GM21786 (cell line): ENCODE measurements at regions not wholly inside any gene's neighbourhood (a gene's known extent, or its start where the extent isn't known, plus 50 kb on each side); places are given as distances from the start of the nearest gene placed in this dataset.

Experiments used
- ATAC-seq: cut with Tn5 transposase; IDR thresholded peaks from one replicate; pipeline ENCODE4 v1.9.1; 2021; ENCODE audit not compliant: unreplicated experiment

DNA sequence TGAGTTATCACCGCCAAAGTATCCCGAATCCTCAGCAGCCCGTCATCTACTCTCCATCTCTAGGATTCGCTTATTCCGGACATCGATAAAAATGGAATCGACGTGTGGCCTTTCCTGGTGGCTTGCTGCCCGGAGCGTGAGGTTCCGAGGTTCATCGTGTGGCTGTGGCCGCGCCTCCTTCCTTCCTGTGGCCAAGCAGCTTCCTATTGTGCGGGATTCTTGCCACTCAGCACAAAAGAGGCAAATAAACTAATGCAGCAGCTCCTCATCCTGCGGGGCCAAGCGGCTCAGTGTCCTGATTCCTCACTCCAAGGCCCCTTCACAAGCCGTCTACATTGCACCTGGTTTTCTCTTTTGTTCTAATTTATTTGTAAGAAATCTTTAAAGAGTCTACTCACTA is 800.9 kb downstream of the CDH9 start:
- no peak for ATAC-seq

DNA sequence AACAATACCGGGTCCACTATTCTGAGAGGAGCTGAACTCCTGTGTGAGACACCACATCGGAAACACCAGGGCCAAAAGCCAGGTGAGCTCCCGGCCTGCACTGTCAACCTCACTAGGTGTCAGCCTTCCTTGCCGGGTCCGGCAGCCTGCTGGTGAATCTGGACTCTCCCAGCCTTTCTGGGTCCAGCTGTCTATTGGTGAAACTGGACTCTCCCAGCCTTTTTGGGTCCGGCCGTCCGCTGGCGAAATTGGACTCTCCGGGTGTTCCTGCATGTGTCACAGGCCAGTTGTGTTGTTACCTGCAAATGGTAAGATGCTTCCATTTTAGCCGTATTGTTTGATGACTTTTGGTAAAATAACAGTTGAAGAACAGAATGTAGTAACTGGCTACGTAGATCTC is 801.5 kb downstream of the CDH9 start:
- ATAC-seq, result no peak

DNA sequence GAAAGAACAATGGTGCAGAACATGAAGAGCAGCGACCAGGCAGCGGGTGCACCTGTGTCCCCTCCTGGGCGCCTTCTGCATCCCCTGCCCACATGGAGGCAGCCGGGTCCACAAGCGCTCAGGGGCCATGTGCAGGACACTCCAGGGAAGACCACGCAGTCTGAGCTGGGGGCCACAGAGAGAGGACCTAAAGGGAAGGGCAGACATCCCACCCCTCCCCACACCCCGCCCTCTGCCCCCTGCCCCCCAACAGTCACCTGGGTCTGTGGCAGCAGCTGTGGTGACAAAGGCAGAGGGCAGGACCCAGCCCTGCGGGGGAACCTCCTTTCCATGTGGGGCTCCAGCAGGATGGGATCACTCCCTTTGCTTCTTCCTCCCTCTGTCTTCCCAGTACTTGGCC is 805.7 kb downstream of the CDH9 start:
- no peak for ATAC-seq

DNA sequence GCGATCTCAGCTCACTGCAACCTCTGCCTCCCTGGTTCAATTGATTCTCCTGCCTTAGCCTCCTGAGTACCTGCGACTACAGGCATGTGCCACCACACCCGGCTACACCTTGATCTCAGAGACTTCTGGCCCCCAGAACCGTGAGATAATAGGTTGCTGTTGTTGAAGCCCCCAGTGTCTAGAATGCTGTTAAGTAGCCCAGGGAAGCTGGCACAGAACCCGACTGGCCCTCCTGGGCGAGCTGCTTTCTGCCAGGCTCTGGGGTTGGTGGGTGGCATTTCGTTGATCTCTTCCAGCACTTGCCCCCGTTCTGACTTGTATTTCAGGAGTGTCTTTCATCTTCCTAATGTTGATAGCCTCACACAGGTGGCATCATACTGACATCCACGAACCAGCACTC is 807.1 kb downstream of the CDH9 start:
- ATAC-seq, result no peak

DNA sequence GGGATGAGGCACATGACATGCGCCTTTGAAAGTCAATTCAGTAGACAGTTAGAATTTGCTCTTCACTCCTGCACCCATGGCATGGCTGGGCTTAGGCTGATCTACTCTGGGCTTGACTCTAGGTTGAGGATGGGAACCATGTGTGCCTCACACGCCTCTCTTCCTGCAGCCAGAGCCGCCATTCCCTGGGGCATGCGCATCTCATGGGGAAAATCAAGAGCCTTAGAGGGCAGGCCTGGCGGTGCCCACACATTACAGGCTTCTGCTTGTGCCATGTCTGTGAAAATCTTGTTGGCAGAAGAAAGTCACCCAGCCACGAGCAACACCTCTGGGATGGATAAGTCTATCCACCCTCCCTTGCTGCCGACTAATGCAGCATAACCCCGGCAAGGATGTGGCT is 808.5 kb downstream of the CDH9 start:
- no peak for ATAC-seq

DNA sequence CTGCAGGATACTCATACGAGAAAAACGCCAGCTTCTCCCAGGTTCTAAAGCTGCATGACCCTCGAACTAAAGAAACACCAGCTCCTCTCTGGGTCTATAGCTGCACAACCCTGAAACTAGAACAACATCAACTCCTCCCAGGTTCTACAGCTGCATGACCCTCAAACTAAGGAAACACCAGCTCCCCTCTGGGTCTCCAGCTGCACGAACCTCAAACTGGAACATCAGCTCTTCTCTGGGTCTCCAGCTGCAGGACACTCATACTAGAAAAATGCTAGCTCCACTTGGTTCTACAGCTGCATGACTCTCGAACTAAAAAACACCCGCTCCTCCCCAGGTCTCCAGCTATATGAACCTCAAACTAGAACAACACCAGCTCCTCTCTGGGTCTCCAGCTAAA is 811.1 kb downstream of the CDH9 start:
- ATAC-seq, result no peak

DNA sequence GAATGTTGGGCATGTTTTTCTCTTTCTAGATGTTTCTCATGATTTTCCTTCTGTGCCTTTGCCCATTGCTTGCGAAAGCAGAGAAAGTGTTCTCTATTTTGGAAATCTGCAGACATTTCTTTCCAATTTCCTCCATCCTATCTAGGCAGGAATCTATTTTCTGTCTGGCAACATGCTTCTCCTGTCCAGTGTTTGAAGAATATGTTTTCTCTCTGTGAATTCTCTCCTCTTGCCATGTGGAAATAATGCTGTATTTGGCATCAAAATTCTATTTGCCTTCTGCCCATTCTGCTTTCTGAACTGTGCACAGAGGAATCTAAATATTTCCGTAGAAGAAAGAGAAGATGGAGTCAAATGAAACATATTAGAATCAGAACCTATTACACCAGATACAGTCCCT is 833.3 kb downstream of the CDH9 start:
- no peak for ATAC-seq

DNA sequence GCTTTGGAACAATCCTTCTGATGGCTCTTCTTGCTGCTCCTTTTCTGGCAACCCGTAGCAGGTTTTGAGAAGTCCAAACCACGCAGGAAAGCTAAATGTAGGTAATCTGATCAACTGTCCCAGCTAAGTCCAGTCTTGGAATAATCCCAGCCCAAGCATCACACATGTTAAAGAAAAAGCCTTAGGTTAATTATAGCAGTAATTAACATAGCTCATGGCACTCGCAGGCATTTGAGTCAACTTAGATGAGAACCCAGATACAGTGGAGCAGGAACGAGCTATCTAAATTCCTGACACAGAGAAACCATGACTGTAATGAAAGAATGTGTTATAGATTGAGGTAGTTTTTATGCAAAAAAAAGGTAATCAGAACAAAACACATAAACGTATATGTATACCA is 844.8 kb downstream of the CDH9 start:
- no peak for ATAC-seq

DNA sequence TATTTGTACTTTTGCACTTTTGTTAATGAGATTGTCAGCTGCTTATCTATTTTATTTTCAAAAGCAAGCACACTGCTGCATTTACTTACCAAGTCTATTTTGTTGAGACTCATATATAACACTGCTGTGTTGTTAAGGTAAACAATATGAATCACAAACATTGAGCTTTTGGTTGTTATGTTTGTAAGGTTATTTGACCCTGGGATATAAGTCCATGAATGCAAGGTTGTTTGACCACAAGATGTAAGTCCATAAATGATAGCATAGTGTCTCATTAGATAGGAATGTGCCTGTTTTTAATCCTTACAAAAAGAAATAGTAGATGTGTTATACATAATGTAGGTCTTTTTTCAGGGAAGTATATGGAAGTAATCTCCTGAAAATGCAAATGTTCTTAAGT is 845.9 kb downstream of the CDH9 start:
- no peak for ATAC-seq

DNA sequence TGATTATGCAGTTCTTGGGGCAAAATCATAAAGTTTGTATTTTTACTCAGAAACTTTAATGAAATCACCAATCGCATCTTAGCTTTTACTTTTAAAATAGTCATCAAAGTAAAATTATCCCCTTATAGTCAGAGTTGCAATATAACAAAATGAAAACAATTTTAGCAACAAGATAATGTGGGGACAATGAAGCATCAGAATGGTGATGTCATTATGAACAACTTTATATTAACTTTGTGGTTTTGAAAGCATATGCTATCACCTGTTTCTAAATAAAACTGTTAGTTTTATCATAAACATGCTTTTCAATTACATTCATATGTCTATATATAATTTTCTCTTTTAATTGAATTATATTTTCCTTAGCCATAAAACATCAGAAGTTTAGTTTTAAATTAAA is 856.8 kb downstream of the CDH9 start:
- no peak for ATAC-seq

DNA sequence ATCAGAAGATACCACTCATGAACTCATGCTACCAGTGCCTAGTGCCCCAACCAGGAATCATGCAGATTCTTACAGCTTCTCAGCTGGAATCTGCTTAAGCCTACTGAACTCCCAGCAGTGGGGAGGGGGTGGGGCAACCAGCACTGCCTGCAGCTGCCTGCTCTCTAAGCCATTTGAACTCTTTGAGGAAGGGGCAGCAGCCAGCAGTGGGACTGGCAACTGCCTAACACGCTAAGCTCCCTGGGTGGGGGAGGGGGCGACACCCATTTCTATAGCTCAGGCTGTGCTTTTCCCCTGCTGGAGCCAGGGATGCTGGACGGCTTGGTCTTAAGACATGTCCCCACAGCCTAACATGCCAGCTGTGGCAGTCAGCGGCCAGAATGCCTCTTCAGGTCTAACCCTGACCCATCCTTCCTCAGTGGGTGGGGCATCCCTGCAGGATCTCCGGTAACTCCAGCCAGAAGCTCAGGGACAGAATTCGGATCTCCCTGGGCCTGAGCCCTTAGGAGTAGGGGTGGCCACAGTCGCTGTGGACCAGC is 889.7 kb downstream of the CDH9 start:
- ATAC-seq, result no peak

DNA sequence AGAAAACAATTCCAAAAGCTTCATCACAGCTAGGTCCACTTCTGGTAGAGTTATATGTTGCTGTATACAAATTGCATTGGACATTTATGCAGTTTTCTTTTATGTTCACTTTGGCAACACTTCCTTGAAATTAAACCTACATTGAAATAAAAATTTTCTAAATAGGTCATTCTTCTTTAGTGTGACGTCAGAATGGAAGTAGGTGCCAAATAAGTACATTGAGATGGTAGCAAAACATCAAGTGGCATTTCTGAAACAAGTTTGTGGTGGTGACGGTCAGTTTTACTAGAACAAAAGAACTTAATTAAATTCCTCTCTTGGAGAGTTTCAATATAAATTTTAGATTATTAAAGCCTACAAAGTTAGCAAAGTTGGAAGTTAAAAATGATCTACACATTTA is 895.1 kb downstream of the CDH9 start:
- ATAC-seq, result no peak

DNA sequence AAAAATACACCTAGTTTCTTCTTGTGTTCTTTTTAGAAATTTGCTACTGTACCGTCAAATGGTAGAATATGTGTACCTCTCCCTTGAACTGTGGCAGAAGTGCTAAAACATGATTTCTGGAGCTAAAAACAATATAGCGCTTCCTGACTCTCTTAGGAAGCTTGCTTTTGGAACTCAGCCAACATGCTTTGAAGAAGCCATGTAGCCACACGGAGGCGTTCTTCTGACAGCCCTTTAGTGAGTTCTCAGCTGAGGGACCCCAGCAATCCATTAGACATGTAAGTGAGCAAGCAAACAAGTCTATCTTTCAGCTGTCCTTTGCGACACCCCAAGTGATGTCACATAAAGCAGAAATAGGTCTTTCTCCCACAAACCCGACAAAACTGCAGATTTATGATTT is 917.0 kb downstream of the CDH9 start:
- no peak for ATAC-seq

DNA sequence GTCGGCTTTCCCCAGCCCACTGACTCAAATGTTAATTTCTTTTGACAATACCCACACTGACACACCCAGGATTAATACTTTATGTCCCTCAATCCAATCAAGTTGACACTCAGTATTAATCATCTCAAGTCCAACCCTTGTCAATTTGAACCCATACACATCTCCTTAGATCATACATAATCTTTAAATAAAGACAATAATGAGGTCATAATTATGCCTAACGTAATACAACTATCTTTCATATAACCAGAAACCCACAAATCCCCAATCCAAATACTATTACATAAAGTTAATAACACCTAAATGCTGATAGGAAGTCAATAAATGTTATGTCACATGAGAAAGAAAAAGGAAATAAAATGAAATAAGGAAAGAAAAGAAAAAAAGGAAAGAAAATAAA is 934.2 kb downstream of the CDH9 start:
- no peak for ATAC-seq

DNA sequence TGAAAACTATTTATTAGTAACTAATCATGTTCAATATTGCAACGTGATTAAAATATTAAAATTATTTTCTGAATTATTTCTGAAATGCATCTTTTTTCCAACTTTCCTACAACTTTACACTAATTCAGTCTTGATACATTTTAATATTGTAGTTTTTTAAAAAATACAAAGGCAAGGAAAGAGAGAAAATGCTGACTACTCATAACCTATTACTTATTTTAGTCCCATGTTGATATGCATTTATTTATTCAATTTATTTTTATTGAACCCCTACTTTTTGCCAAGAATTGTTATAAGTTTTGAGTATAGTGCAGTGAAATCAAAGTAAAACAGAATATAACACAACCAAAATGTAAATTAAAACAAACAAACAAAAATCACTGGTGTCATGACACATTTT is 978.2 kb downstream of the CDH9 start:
- ATAC-seq, result no peak

DNA sequence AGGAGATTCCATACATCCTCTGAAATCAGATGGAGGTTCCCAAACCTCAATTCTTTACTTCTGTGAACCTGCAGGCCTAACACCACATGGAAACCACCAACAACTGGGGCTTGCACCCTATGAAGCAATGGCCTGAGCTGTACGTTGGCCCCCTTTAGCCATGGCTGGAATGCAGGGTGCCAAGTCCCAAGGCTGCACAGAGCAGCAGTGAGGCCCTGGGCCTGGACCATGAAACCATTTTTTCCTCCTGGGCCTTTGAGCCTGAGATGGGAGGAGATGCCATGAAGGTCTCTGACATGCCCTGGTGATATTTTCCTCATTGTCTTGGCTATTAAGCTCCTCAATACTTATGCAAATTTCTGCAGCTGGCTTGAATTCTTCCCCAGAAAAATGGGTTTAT is 983.8 kb downstream of the CDH9 start:
- ATAC-seq, result no peak

DNA sequence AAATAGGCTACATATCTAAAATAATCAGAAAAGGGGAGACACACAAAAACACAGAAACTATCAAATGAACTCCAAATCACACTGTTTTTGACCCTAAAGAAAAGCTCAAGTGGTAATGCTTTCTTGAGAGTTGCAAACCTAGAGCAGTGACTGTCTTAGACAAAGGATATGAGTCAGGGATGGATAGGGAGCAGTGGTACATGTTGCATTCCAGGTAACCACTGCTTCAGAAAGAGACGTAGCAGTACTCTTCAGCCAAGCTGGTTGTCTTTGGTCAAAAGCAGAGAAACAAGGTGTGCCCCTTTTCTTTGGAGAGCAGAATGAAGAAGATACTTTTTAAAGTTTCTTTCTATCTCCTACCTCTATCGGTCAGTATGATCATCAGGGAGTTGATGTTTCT is 1003.6 kb downstream of the CDH9 start:
- no peak for ATAC-seq

DNA sequence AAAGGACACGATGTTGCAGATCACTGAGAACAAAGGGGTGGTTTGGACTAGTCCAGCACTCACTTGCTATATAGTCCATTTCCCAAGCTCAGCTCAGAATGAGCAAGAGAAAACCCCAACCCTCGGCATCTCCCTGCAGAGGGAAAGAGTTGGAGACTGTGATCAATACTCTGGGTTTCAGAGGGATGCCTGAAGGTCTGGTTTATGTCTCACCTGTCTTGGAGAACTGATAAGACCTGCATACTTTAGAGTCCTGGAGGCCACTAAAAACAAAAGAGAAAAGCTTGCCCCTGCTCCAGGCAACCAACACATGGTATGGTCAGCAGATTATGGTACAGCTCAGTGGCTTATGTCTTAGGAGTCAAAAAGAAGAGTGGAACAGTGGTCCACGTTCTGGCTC is 1006.9 kb downstream of the CDH9 start:
- no peak for ATAC-seq

DNA sequence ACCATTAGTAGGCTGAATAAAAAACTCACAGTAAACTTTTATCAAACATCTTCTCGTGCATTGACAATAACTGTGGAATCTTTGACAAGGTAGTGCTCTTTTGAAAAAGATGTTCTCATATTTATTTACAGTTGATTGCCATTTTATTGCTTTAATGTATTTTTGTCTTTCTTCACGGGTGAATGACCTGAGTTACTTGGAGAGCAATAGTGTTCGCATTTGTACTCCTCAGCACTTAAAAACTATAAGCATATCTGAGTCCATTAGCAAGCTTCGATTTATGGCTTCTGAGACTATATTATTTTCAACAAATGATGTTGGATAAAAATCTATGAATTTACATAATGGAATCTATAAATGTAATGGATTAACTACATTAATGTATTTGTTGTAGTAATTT is 1012.3 kb downstream of the CDH9 start:
- no peak for ATAC-seq

DNA sequence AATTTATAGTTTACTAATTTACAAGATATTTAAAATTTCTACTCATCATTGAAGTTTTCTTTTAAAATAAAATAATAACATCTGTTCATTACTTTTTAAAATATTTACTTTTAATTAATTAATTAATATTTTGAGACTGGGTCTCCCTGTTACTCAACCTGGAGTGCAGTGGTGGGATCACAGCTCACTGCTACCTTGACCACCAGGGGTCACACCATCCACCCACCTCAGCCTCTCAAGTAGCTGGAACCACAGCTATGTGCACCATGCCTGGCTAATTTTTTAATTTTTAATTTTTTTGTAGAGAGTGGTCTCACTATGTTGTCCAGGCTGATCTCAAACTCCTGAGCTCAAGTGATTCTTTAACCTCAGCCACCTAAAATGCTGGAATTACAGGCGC is 1013.6 kb downstream of the CDH9 start:
- ATAC-seq, result no peak

DNA sequence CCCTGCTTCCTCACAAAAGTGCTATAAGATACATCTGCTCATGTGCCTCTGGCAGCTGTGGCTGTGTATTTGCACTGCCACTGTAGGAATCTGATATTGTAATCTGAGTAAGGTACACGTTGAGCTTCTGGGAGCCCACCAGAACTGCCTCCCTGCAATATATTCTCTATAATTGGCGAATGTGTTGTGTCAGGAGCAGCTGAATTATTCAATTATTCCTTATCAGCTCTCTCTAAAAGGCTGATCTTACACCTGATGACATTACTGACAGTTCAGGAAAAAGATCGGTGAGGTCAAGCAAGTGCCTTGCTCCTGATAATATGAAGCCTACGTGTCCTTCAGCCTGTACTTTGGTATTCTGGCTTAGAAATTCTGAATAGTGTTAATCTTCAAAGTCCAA is 1015.0 kb downstream of the CDH9 start:
- ATAC-seq, result no peak

DNA sequence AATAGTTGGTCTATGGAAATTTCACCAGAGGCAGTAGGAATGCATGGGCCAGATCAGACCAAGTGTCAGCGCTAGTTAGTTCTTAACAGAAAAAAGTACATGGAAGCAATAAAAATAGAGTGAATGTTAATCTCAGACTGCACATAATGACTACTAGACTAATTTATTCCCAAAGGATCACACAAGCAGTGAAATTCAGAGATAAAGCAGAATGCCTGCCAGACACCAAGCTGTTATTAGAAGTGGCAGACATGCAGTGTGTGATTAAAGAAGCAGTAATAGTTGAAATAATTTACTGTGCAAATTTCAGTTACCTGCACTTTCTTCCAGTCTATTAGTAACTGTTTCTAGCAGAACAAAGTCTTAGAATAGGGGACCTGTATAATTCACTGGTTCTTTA is 1024.2 kb downstream of the CDH9 start:
- no peak for ATAC-seq

DNA sequence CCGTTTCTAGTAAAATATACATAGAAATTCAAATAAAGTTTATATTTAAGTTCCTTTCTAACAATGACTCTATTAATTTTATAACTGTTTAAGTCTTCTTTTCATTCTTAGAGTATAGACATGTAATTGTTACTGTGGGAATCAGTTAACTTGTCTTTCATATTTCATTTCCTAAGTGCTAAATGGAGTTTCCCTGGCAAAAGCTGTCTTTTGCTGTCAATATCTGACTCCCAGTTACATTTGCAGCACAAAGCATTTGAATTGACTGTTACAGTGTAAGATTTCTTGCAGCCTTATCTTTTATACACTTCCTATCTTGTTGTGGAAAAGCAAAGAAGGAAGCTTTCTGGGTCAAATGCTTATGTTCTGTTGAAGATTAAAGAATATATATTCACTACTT is 1026.3 kb downstream of the CDH9 start:
- ATAC-seq, result no peak

DNA sequence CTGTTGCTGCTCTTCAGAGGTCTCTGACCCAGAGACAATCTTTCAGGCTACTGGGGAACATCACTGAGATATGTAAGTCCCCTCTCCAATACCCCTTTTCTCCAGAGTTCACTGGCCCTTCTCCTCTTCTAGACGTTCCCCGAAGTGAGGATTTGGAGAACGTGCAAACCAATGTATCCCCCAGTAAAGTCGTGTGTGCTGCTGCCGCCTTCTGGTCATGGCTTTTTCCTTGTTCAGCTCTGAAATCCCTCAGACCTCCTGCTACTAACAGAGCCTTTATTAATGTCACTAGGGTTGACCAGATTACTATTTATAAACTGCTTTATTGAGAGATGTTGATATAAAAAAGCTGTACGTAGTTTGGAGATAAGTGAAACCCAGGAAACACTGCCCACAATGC is 1028.6 kb downstream of the CDH9 start:
- no peak for ATAC-seq
